GM12875 (cell line): ENCODE measurements at regions not wholly inside any gene's neighbourhood (a gene's known extent, or its start where the extent isn't known, plus 50 kb on each side); places are given as distances from the start of the nearest gene placed in this dataset.

ENCODE experiments used
- H3K4me3 ChIP-seq: one replicate; pipeline ENCODE4 v1.5.1; 2011; ENCODE audit warnings: low read depth, low read length, control low read depth
- CTCF ChIP-seq: IDR thresholded peaks from 2 replicates; pipeline ENCODE4 v1.5.1; 2011; ENCODE audit warnings: low read depth, mild to moderate bottlenecking, control low read depth, inconsistent platforms, low read length, moderate library complexity, borderline replicate concordance; ENCODE audit not compliant: insufficient read depth

DNA sequence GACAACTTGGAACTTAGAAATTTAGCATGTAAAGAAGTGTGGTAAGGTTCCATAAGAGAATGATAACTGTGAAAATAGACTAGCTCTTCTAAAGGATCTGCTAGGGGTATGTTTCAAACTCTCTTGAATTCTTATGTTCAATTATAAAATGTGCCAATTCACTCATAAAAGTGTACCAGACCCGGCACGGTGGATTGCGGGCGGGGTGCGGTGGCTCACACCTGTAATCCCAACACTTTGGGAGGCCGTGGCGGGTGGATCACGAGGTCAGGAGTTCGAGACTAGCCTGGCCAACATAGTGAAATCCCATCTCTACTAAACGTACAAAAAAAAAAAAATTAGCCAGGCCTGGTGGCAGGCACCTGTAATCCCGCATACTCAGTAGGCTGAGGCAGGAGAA is 105.4 kb upstream of the CAV2 start:
- no peak for TF ChIP-seq CTCF
- no peak overlapping the region for H3K4me3 ChIP-seq

- H3K4me3 ChIP-seq = no peak overlapping the region
- TF ChIP-seq CTCF = no peak
Observed at GRCh38 chr7:116395141-116395791, 104.3 kb upstream of the CAV2 start.

GRCh38 chr7:116398672-116399071 is 100.9 kb upstream of the CAV2 start:
- no peak overlapping the region for H3K4me3 ChIP-seq
- no peak for TF ChIP-seq CTCF

DNA sequence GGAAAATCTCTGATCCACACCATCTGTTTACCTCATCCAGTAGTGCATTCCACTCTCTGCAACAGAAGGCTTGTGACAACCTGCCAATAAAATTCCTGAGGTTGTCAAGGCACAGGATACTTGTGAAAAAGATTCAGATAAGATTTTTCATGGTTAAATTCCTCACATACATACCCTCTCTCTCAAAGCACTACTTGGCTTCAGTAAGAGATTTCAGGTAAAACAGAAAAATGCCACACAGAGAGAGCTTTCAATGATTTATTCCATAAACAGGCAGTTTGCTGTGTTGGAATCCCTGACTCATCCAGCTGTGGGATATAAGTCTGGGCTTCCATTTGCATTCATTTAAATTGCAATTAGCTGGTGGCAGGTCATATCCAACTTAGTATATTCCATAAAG is 99.7 kb upstream of the CAV2 start:
- no peak overlapping the region for H3K4me3 ChIP-seq

DNA sequence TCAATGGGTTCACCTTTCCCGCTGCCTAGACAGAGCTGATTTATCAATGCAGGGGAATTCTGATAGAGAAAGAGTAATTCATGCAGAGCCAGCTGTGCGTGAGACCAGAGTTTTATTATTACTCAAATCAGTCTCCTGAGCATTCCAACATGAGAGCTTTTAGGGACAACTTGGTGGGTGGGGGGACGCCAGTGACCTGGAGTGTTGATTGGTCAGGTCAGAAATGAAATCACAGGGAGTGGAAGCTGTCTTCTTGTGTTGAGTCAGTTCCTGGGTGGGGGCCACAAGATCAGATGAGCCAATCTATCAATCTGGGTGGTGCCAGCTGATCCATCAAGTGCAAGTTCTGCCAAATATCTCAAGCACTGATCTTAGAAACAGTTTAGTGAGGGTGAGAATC is 99.0 kb upstream of the CAV2 start:
- no peak overlapping the region for H3K4me3 ChIP-seq
- TF ChIP-seq CTCF = no peak

More for the DNA sequence above, 99.7 kb upstream of the CAV2 start:
- TF ChIP-seq CTCF = no peak

DNA sequence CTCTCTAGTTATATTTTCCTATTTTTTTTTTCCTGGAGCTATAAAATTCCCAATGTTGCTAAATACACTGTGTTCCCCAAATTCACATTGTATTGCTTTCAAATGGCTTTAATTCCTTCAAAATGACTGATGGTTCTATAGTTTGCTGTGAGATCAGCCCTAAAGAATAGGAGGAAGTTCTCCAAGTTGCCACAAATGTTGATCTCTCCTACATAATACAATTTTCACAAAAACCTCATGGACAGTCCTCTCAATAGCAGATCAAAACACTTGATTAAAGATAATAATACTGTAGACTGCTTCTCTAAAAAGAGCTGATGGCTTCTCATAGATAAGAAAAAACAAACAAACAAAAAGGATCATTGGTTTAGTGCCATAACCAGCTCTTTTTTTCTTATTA is 97.8 kb upstream of the CAV2 start:
- no peak for TF ChIP-seq CTCF

GRCh38 chr7:116403265-116403664 is 96.3 kb upstream of the CAV2 start:
- no peak overlapping the region for H3K4me3 ChIP-seq
- TF ChIP-seq CTCF = no peak

More for the DNA sequence above, 97.8 kb upstream of the CAV2 start:
- H3K4me3 ChIP-seq = no peak overlapping the region
